CD4-positive, alpha-beta T cell (primary cell): ENCODE measurements at regions not wholly inside any gene's neighbourhood (a gene's known extent, or its start where the extent isn't known, plus 50 kb on each side); places are given as distances from the start of the nearest gene placed in this dataset.

ENCODE experiments used
- ATAC-seq: fragments of 200-7000 bp; cut with Tn5 transposase; one replicate; pipeline ENCODE4 v1.10.0; 2022; ENCODE audit warnings: mild to moderate bottlenecking; ENCODE audit not compliant: poor library complexity
- CTCF ChIA-PET: fragments of 350-600 bp; sonication (Branson Sonifier 250); formaldehyde crosslinking; loops from one replicate; lab custom pipeline; 2021; ENCODE audit warnings: antibody characterized with exemption, inconsistent platforms; lab: Charles Lee
- POLR2A ChIA-PET: fragments of 350-600 bp; sonication (Branson Sonifier 250); formaldehyde crosslinking; loops from one replicate; lab custom pipeline; 2021; ENCODE audit warnings: antibody characterized with exemption, inconsistent platforms; lab: Charles Lee
- DNase-seq, 14 experiments: peaks; one replicate each; pipeline ENCODE4 v3.0.0-alpha.2; 2013 to 2020; ENCODE audit warnings: mixed read lengths in 2 of 14
- H3K27ac ChIP-seq, 2 donors: one replicate each; pipeline versions ENCODE4 v1.5.1 to v1.7.0; 2013; ENCODE audit warnings: low read length in 2 of 2, low read depth in 1 of 2, mild to moderate bottlenecking in 1 of 2
- H3K27me3 ChIP-seq, 2 experiments: 1 replicate in 1 of 2; 2 replicates in 1 of 2; pipeline versions ENCODE4 v1.6.1 to v1.7.0; 2013; ENCODE audit warnings: low read length in 2 of 2, control low read depth in 1 of 2, mild to moderate bottlenecking in 1 of 2, moderate library complexity in 1 of 2; ENCODE audit not compliant: insufficient read depth in 2 of 2, control insufficient read depth in 1 of 2
- H3K36me3 ChIP-seq: one replicate; pipeline ENCODE4 v1.6.1; 2013; ENCODE audit warnings: low read length, control low read depth; ENCODE audit not compliant: insufficient read depth
- H3K4me1 ChIP-seq: one replicate; pipeline ENCODE4 v1.6.1; 2013; ENCODE audit warnings: low read length, control low read depth; ENCODE audit not compliant: insufficient read depth
- H3K4me3 ChIP-seq: one replicate; pipeline ENCODE4 v1.5.1; 2013; ENCODE audit warnings: mild to moderate bottlenecking, low read length, moderate library complexity
- H3K9me3 ChIP-seq, 2 experiments: 1 replicate in 1 of 2; 2 replicates in 1 of 2; pipeline versions ENCODE4 v1.6.1 to v1.7.0; 2013; ENCODE audit warnings: low read length in 2 of 2, mild to moderate bottlenecking in 2 of 2, control low read depth in 1 of 2, moderate library complexity in 1 of 2; ENCODE audit not compliant: control insufficient read depth in 1 of 2, insufficient read depth in 1 of 2
- H3K27ac Mint-ChIP-seq: one replicate; pipeline ENCODE4 v1.8.0; 2020; ENCODE audit warnings: mixed read lengths
- H3K27me3 Mint-ChIP-seq: one replicate; pipeline ENCODE4 v1.8.0; 2021; ENCODE audit warnings: mixed read lengths
- H3K36me3 Mint-ChIP-seq: one replicate; pipeline ENCODE4 v1.8.0; 2021; ENCODE audit warnings: low read depth, mixed read lengths
- H3K4me1 Mint-ChIP-seq: one replicate; pipeline ENCODE4 v1.8.0; 2021; ENCODE audit warnings: low read depth, mixed read lengths
- H3K4me3 Mint-ChIP-seq: one replicate; pipeline ENCODE4 v1.8.0; 2020; ENCODE audit warnings: mild to moderate bottlenecking, mixed read lengths
- H3K9me3 Mint-ChIP-seq: one replicate; pipeline ENCODE4 v1.8.0; 2020; ENCODE audit warnings: mixed read lengths
- CTCF ChIP-seq: fragments of 200-600 bp; IDR thresholded peaks from one replicate; pipeline ENCODE4 v1.8.0; 2022; ENCODE audit warnings: antibody characterized with exemption, mild to moderate bottlenecking
- intact Hi-C, 2 experiments: fragments of 100-400 bp; cut with DNase I in 1 of 2; cut with micrococcal nuclease in 1 of 2; formaldehyde crosslinking; loops; one replicate each; pipeline versions ENCODE4 v1.15.1 to v1.9.0; 2023 to 2025; cut with DNase I, micrococcal nuclease

- H3K27ac Mint-ChIP-seq, result no peak overlapping the region
- H3K36me3 Mint-ChIP-seq, result no peaks in the 10 kb centered on the region
- Histone ChIP-seq H3K9me3 (no peaks in the 10 kb centered on the region), H3K27me3 (no peaks in the 10 kb centered on the region), H3K4me3 (no peak overlapping the region), H3K36me3 (no peaks in the 10 kb centered on the region), H3K4me1 (no peaks in the 10 kb centered on the region), H3K27ac (no peak overlapping the region)
- H3K4me1 Mint-ChIP-seq, result no peaks in the 10 kb centered on the region
- ChIA-PET CTCF (no interaction called here), POLR2A (no interaction called here)
- ATAC-seq (no peak), DNase-seq (no peak)
- H3K4me3 Mint-ChIP-seq, result no peak overlapping the region
- H3K9me3 Mint-ChIP-seq, result no peaks in the 10 kb centered on the region
- no peaks in the 10 kb centered on the region for H3K27me3 Mint-ChIP-seq
- no peak for TF ChIP-seq CTCF
- intact Hi-C loops, result no loop called here
Observed at GRCh38 chr5:111602817-111603445, 90.6 kb upstream of the STARD4 start.

- Histone ChIP-seq H3K27me3 (no peaks in the 10 kb centered on the region), H3K4me3 (no peak overlapping the region), H3K9me3 (peaks cover 0 to 14% of the 10 kb centered on the region in 2 experiments), H3K27ac (no peak overlapping the region), H3K36me3 (no peaks in the 10 kb centered on the region), H3K4me1 (no peaks in the 10 kb centered on the region)
- DNase-seq (no peak), ATAC-seq (no peak)
- no peak for TF ChIP-seq CTCF
- intact Hi-C loops, result no loop called here
- H3K27me3 Mint-ChIP-seq, result no peaks in the 10 kb centered on the region
- H3K27ac Mint-ChIP-seq, result no peak overlapping the region
- H3K9me3 Mint-ChIP-seq, result peaks cover 4% of the 10 kb centered on the region
- POLR2A ChIA-PET, result no interaction called here
- CTCF ChIA-PET, result no interaction called here
- H3K4me1 Mint-ChIP-seq, result no peaks in the 10 kb centered on the region
- no peak overlapping the region for H3K4me3 Mint-ChIP-seq
- H3K36me3 Mint-ChIP-seq, result no peaks in the 10 kb centered on the region
Observed at GRCh38 chr5:111598996-111599395, 86.7 kb upstream of the STARD4 start.

GRCh38 chr5:111597491-111597890, 85.2 kb upstream of the STARD4 start:
- no peaks in the 10 kb centered on the region for H3K36me3 ChIP-seq
- Mint-ChIP-seq H3K9me3 (peaks cover 4% of the 10 kb centered on the region), H3K4me1 (no peaks in the 10 kb centered on the region), H3K36me3 (no peaks in the 10 kb centered on the region), H3K4me3 (no peak overlapping the region), H3K27me3 (no peaks in the 10 kb centered on the region), H3K27ac (no peak overlapping the region)
- TF ChIP-seq CTCF, result no peak
- ChIA-PET POLR2A (no interaction called here), CTCF (no interaction called here)
- H3K9me3 ChIP-seq, result peaks cover 0 to 14% of the 10 kb centered on the region in 2 experiments
- H3K4me3 ChIP-seq, result no peak overlapping the region
- H3K4me1 ChIP-seq, result no peaks in the 10 kb centered on the region
- no peak for DNase-seq
- ATAC-seq, result no peak
- H3K27me3 ChIP-seq, result no peaks in the 10 kb centered on the region
- no peak overlapping the region for H3K27ac ChIP-seq
- intact Hi-C loops, result no loop called here
